D721Med (cell line): ENCODE measurements at regions not wholly inside any gene's neighbourhood (a gene's known extent, or its start where the extent isn't known, plus 50 kb on each side); places are given as distances from the start of the nearest gene placed in this dataset.

ENCODE experiments used
- DNase-seq: peaks from one replicate; pipeline ENCODE4 v3.0.0; 2011; ENCODE audit warnings: low spot score; ENCODE audit not compliant: insufficient read length
- FAIRE-seq: peaks from 2 replicates; lab custom pipeline; 2011; peaks lifted over from hg19 to GRCh38; lab: Jason Lieb, UNC
- TF ChIP-seq, protein P1 (sequence below): IDR thresholded peaks from 2 replicates; pipeline ENCODE4 v1.5.1; 2012; ENCODE audit warnings: mild to moderate bottlenecking, control low read depth; ENCODE audit not compliant: insufficient read depth; ENCODE audit errors: missing control alignments

DNA sequence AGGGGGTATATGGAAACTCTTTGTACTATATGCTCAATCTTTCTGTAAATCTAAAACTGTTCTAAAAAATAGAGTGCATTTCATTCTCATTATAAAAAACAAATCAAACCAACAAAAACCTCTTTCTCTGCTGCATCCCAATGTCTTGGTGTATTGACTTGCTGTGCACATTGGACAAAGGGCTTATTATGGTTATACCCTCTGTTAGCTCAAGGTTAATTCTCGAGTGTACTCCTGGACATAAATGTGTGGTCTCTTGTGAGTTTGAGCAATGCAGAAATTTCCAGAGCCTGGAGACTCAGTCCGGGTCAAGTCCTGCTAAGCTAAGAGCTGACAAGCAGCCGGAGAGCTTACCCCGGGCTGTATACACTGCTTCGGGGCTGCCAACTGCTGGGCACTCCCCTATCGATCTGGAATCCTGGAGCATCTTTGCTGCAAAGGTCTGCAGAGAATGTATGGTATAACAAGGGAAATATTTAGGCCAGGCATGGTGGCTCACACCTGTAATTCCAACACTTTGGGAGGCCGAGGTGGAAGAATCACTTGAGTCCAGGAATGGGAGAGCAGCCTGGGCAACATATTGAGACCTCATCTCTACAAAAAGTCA, 66.2 kb upstream of the BRD7 start:
- no peak for FAIRE-seq
- no peak for DNase-seq
- TF ChIP-seq, protein P1, sequence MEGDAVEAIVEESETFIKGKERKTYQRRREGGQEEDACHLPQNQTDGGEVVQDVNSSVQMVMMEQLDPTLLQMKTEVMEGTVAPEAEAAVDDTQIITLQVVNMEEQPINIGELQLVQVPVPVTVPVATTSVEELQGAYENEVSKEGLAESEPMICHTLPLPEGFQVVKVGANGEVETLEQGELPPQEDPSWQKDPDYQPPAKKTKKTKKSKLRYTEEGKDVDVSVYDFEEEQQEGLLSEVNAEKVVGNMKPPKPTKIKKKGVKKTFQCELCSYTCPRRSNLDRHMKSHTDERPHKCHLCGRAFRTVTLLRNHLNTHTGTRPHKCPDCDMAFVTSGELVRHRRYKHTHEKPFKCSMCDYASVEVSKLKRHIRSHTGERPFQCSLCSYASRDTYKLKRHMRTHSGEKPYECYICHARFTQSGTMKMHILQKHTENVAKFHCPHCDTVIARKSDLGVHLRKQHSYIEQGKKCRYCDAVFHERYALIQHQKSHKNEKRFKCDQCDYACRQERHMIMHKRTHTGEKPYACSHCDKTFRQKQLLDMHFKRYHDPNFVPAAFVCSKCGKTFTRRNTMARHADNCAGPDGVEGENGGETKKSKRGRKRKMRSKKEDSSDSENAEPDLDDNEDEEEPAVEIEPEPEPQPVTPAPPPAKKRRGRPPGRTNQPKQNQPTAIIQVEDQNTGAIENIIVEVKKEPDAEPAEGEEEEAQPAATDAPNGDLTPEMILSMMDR, result no peak

DNA sequence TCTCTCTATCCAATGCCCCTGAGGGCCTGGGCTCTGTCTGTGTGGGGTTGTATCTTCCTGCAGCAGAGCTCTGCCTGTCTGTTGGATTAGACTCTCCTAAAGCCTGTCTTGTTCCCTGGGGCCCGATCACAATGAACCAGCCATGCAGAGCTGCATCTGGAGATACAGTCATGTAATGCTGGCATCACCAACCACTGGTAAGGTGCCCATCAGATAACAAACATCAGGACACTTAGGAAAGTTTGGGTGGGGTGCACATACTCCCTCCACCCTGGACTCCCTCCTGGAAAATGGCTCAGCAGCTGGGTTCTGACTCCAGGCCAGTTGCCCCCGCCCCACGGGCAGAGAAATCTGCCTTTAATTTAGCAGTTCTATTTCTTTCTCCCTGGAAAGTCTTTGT, 61.3 kb upstream of the BRD7 start:
- TF ChIP-seq, protein P1, result no peak
- no peak for FAIRE-seq
- no peak for DNase-seq

DNA sequence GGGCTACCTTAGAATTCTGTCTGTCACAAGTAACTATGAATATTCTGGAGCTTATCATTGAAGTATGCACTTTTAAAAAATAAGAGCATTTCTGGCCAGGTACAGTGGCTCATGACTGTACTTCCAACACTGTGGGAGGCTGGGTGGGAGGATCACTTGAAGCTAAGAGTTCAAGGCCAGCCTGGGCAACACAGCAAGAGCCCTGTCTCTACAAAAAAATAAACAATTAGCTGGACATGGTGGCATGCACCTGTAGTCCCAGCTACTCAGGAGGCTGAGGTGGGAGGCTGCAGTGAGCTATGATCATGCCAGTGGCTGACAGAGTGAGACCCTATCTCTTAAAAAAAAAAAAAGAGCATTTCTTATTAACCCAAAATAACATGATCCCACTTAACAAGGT, 60.0 kb upstream of the BRD7 start:
- DNase-seq (no peak), FAIRE-seq (no peak)
- TF ChIP-seq, protein P1, result no peak

GRCh38 chr16:50428116-50428515, 59.3 kb upstream of the BRD7 start:
- no peak for FAIRE-seq
- no peak for DNase-seq

GRCh38 chr16:50427107-50427506, 58.3 kb upstream of the BRD7 start:
- FAIRE-seq, result no peak
- TF ChIP-seq, protein P1, result no peak
- DNase-seq, result no peak

More at GRCh38 chr16:50428116-50428515, 59.3 kb upstream of the BRD7 start:
- TF ChIP-seq, protein P1, result no peak

DNA sequence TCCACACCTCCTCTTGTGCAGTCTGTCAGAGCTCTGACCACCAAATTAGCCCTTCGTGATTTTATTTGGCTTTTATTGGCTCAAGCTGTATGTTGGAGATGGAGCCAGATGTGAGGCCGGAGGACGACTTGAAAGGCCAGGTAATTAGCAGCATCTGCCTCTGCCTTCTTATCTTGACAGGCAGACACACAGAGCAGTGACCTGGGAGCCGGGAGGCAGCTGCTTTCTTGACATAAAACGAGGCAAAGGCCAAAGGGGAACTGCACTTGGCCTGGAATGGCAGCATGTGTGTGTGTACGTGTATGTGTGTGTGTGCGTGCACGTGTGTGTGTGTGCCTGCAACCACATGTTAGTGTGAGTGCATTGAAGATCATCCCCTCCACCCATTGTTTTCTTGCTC, 56.9 kb upstream of the BRD7 start:
- no peak for FAIRE-seq
- DNase-seq, result no peak
- TF ChIP-seq, protein P1, result no peak

GRCh38 chr16:50425044-50425443, 56.3 kb upstream of the BRD7 start:
- DNase-seq (no peak), FAIRE-seq (no peak)
- TF ChIP-seq, protein P1, result no peak
